Ishikawa (cell line): ENCODE measurements at regions not wholly inside any gene's neighbourhood (a gene's known extent, or its start where the extent isn't known, plus 50 kb on each side); places are given as distances from the start of the nearest gene placed in this dataset.

Source experiments
- EP300 ChIP-seq: IDR thresholded peaks from 2 replicates; pipeline ENCODE4 v1.6.1; 2012; ENCODE audit warnings: borderline replicate concordance
- MAX ChIP-seq: IDR thresholded peaks from 2 replicates; pipeline ENCODE4 v1.6.1; 2012
- REST ChIP-seq: IDR thresholded peaks from 2 replicates; pipeline ENCODE4 v1.6.1; 2012; ENCODE audit warnings: low read depth, mild to moderate bottlenecking

- TF ChIP-seq MAX (no peak), REST (no peak), EP300 (no peak)
Measured at GRCh38 chr5:25418319-25418859, 773.6 kb upstream of the CDH10 start.
